Bone marrow (tissue), 2 donors: ENCODE measurements at regions not wholly inside any gene's neighbourhood (a gene's known extent, or its start where the extent isn't known, plus 50 kb on each side); places are given as distances from the start of the nearest gene placed in this dataset.

Source experiments
- DNase-seq, 2 donors: peaks; one replicate each; lab custom pipeline; 2025; lab: John Stamatoyannopoulos, UW

DNA sequence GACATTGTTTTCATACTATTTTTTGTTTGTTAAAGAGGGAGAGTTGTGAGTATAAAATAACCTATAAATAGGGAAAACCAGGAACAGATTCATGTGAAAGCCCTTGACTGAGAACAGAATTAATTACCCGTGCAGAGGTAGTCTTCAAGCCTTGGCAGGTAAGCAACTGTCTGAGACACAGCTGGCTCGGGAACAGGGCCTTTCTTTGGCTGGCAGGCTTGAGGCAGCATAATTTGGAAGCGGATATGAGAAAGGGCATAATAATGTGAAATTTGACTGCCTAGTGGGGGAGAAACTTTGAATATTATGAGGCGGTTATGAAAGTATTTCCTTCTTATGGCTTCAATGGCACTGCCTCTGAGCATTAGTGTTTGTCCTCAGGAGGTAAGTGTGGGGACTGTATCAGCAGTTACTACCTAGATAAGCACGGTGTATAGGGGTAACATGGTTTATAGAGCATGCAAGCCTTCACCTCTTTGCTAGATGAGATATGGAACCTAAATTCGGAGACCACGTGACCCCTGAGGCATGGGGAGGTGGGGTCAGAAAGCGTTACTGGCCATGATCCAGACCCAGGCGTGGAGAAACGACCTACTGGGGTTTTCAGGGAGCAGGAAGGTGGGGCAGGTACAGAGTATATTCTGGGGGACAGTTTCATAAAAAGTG, 210.2 kb upstream of the GAS1 start:
- DNase-seq, result no peak

GRCh38 chr9:87158765-87159164, 211.5 kb upstream of the GAS1 start:
- DNase-seq, result no peak

- DNase-seq, result no peak
These were observed 213.1 kb upstream of the GAS1 start for GRCh38 chr9:87160148-87161102.

DNA sequence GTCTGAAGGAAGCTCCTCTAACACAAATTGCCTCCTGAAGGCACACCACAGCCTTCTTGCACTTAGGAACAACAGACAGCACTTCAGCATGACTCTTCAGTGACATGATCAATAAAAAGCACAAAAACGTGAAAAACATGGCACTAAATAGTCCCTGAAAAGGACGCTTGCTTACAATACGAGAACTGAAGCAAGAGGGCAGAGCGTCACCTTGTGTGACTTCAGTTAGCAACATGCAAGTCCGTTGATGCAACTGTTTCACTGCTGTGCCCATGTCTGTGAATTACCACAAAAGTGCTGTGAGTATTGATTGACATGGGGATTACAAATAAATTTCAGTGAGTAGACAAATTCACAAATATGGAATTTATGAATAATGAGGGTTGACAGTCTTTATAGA, 219.9 kb upstream of the GAS1 start:
- DNase-seq, result no peak

DNA sequence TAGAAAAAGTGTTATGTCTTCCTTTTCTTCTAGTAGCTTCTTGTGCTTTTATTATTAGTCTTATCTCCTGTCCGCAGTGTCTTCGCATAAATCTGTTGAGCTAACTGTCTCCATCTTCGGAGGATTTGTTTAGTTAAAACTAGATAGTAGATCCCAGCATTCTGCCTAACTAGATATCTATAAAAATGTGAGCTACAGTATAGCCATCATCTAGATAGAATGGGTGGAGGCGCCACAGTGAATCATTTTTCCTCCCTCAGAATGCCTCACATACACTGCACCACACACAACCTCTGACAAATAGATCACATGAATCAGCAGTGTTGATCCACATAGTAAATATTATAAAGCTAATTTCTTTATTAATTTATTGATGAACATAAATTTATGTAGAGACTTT, 220.3 kb upstream of the GAS1 start:
- DNase-seq, result no peak

- DNase-seq, result no peak
These were observed 231.0 kb upstream of the GAS1 start for GRCh38 chr9:87178302-87178701.

- no peak for DNase-seq
These were observed 232.4 kb upstream of the GAS1 start for GRCh38 chr9:87179553-87180340.

GRCh38 chr9:87180361-87180760, 233.1 kb upstream of the GAS1 start:
- DNase-seq, result no peak

DNA sequence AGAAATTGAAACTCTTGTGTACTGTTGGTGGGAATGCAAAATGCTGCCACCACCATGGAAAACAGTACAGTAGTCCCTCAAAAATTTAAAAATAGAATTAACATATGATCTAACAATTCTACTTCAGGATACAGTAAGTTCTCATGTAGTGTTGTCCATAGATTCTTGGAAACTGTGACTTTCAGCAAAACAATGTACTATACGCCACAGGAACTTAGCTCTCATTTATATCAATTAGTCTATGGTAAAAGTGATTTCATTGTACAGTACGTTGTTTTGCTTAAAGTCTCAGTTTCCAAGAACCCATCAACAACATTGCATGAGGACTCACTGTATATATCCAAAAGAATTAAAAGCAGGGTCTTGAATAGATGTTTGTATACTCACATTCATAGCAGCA, 233.5 kb upstream of the GAS1 start:
- DNase-seq, result no peak

DNA sequence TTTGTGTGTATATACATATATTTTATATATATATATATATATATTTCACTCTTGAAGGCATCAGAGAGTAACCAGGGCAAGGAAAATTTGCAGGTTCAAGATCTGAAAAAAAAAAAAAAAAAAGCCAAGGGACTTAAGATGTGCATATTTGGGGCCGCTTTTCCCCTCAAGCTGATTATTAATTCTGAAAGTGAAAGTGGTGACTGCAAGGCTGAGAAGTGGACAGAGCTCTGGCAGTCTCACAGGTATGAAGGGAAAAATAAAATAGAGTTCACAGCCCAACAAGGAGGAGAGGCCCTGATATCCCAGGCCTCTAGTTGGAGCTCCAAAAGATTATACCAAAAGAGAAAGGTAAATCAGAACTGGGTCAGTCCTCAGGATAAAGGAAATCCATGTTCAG, 234.4 kb upstream of the GAS1 start:
- DNase-seq, result no peak

DNA sequence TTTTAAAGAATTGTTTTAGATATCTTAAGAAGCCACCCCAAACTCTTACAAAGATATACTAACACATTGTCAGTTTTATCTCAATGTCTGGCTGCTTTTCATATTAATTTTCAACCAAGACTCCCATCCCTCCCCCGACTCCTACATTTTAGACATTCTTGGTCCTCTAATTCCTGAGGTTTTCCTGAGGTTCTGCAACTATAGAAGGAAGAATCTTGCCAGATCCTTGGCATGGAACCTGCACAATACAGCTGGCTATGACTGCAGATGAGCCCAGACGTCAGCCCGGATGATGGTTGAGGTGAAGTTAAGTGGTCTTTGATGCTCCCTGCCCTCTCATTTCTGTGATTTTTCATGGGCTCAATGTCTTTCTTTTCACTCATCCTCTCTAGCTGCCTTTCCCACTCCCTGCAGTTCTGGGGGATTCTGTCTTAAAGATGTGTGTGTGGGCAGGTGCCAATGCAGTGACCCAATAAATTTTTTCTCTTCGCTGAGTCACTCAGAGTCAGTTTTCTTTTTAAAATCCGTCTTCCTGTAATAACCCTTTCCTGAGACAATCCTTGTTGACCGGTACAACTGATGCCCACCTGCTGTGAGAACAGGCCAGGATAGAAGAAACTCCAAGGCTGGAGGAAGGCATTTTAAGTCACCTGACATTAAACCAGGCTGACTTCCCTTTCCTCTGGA, 237.8 kb upstream of the GAS1 start:
- DNase-seq, result no peak

- DNase-seq, result no peak
These were observed 240.3 kb upstream of the GAS1 start for GRCh38 chr9:87187656-87188055.

DNA sequence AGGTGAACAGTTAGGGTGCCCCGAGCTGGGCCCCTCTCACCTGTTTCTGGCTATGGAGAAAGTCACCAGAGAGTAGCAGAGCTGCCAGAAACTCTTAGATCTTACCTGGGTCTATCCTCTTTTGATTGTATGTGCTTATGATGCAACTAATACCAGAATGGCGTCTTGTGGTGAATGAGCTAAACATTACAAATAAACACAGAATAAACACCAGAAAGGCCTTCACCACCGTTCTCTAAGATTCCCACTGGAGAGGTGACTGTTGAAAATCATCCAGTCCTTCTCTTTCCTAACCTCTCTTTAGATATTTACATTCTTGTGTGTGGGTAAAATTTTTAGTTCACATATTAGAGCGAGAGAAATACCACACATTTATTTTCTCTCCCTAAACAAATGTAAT, 241.7 kb upstream of the GAS1 start:
- no peak for DNase-seq

DNA sequence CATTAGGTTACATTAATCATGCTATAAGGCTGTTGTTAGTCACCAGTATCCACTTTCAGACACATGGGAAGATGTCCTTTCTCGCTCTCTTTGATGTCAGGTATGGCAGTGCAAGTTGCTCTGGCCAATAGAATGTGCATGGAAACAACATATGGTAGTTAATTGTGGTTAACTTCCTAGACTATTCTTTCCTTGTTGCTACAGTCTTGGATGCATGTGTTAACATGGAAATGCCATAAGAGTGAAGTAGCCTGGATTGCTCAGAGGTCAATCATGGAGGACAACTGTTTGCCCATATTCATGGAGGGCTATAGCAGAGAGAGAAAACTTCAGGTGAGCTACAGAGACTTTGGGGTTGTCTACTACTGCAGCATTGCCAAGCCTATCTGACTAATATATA, 245.8 kb upstream of the GAS1 start:
- DNase-seq, result no peak

- no peak for DNase-seq
These were observed 246.9 kb upstream of the GAS1 start for GRCh38 chr9:87193925-87194868.

GRCh38 chr9:87195306-87195705, 248.0 kb upstream of the GAS1 start:
- no peak for DNase-seq

GRCh38 chr9:87197349-87198130, 250.2 kb upstream of the GAS1 start:
- DNase-seq, result no peak

DNA sequence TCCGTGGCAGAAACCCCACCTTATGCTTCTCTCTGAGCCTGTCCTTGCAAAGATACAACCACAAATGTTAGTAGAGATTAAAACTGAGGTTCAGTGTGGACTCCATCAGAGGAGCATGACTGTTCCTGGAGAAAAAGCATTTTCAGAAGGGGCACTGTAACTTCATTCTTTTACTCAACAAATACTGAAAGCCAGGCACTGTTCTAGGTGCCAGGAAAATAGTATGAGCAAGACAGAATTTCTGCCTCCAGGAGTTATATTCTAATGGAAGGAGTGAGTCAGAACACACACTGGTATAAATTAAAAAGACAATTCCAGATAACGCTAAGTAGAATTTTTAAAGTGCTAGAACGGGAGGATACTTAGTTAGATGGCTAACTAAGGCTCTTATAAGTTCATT, 251.4 kb upstream of the GAS1 start:
- DNase-seq, result no peak

DNA sequence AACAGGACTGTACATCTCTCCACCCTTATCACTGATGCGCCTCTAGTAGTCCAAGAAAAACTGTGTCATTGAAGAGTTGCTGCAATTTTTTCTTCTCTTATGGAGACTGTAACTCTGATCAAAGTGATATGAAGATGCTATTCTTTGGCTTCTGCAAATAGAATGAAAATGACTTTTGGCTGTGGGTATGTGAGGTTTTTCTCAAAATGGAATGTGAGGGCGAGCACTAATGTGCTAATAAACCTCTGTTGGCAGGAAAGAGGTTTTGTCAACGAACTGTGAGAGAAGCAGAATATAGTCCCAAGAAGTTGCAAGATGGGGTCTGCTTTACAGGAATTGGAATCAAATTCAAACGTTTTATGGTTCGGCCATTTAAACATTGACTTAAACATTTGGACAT, 252.0 kb upstream of the GAS1 start:
- no peak for DNase-seq

GRCh38 chr9:87199782-87200181, 252.5 kb upstream of the GAS1 start:
- no peak for DNase-seq
